NOMO-1 treated with DMSO at 0.1 percent for 48 hours (cell line): ENCODE measurements at regions not wholly inside any gene's neighbourhood (a gene's known extent, or its start where the extent isn't known, plus 50 kb on each side); places are given as distances from the start of the nearest gene placed in this dataset.

Experiments
- DNase-seq: peaks from one replicate; lab custom pipeline; 2025; ENCODE audit not compliant: unreplicated experiment; lab: John Stamatoyannopoulos, UW

DNA sequence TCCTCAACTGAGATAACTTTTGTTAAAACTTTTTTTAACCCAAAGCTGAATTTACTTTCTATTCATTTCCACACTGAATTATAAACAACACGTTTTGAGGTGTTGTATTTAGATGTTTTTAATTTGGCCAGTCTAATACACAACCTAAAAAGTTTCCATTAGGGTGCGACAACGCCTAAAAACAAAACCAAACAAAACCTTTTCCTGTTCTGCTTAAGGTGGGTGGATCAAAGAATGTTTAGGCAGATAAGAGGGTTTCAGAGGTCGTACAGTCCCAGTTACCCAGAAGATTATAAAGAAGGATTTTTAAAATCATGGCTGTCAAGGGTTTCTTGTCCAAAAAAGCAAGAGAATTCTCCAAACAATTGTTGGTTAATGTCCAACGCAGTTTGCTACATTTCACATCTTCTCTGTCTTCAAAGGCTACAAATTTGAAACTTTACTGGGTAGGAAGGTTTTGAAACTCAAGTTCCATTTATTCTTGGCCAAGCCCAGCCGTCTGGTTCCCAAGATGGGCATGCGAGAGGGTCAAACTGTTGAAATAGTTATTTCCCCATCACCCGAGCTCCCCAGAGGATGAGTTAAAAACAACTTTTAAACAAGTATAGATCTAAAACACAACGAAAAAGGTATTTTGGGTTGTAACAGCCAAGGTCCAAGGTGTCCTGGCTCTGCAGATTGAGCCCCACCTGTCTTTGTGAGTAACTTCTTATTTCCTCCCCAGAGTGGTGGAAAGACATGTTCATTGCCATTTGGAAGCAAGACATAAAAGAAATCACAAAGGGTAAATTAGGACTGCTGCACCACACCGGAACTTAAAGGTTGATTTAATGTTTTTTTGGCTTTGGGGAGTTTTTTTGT is 122.8 kb upstream of the MAP3K1 start:
- DNase-seq: peak; percentile 51

- no peak for DNase-seq
Measured at GRCh38 chr5:56688402-56688801, 126.9 kb upstream of the MAP3K1 start.

GRCh38 chr5:56686337-56687195 is 128.8 kb upstream of the MAP3K1 start:
- DNase-seq: peak; percentile 75

DNA sequence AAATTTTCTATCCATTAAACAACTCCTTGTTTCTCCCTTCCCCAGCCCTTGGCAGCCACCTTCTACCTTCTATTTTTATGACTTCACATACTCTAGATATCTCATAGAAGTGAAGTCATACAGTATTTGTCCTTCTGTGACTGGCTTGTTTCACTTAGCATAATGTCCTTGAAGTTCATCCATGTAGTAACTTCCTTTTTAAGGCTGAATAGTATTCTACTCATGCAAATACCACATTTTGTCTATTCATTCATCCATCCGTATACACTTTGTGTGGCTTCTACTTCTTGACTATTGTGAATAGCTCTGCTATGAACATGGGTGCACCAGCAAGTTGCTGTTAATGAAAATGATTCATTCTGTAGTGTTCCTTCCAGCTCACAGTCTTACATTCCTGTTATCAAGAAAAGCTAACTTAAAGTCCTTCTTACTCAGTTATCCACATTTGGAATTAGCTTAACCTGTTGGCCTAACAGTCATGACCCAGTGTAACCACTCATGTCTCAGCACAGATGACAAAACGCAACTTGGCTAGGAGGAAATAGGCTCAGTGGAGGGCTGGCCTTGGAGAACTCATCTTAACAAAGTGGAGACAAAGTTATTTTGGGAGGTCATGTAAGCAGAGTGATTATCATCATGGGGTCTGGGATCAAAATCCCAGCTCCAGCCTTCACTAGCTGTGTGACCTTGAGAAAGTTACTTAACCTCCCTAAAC is 129.7 kb upstream of the MAP3K1 start:
- DNase-seq: no peak

DNA sequence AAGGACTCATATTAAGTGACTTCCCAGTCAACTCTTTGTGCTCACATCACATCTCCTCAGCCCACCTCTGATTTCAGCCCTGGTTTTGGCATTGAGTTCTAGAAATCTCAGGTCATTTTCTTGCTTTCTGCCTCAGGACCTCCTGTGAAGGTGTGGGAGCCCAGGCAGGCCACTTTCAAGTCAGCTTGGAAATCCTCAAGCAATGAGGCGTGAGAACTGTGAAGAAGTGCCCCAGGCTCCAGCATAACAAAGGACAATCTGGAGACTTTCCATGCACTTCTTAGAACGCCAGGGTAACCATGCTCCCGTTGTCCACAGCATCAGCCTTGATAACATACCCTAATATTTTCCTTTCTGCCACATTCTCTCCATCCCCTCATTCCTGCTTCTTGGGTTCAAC is 131.2 kb upstream of the MAP3K1 start:
- DNase-seq: no peak

- DNase-seq: no peak
Measured at GRCh38 chr5:56683733-56684132, 131.6 kb upstream of the MAP3K1 start.

- no peak for DNase-seq
Measured at GRCh38 chr5:56683281-56683680, 132.1 kb upstream of the MAP3K1 start.

DNA sequence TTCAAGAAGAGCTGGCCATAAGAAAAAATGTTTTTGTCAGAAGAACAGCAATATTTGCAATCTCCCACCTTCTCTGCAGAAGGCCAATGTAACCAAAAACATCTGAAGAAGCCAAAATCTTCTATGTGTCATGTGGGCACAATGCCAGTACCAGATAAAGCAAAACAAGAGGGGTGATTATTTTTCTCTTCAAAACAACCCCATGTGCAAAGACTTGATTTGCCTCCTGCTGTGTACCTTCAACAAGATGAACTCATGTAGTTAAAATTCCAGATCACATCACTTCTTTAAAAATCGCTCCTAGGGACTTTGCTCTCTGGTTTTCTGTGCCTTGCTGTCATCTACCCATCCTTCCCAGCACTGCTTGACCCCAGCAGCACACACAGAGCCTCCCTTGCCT is 134.0 kb upstream of the MAP3K1 start:
- no peak for DNase-seq

- DNase-seq: no peak
Measured at GRCh38 chr5:56680731-56681130, 134.6 kb upstream of the MAP3K1 start.

DNA sequence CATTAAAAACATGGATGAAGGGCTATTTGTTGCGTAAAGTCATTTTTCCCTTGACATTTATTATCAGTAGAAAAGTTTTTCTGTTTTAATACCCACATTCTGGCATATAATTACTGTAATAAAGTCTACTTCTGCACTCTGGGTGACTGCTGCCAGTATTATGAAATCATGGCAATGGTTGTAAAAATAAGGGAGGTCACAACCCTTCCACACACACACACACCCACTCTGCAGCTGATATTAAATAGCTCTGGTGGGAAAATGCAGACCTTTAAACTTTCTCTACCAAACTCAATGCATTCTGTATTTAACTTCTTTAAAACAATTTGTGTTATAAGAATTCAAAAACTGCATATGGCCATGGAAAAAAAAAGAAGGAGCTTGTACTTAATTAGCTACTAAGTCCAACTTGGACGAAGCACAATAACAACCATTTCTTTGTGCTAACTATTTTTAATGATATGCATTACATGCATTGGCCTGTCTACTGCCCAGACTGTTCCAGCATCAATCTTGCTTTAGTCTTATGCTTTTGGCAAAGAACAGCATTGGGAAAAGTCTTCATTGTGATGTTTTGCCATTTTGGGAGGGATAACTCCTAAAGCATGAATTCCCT is 137.6 kb upstream of the MAP3K1 start:
- peak; percentile 77 for DNase-seq

GRCh38 chr5:56676091-56676768 is 139.1 kb upstream of the MAP3K1 start:
- DNase-seq: no peak

DNA sequence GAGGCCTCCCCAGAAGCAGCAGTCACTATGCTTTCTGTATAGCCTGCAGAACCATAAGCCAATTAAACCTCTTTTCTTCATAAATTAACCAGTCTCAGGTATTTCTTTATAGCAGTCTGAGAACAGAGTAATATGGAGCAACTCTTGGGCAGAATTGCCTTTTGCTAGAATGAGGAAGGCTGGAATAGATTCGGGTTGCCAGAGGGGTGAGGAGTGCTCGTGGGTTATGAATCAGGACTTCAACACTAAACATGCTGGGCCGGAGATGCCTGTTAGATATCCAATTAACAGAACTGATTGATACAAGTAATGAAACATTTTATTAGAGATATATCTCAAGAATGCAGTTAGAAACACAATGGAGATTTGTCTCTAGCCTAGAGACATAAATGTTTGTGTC is 140.9 kb upstream of the MAP3K1 start:
- peak; percentile 11 for DNase-seq

GRCh38 chr5:56673171-56673570 is 142.2 kb upstream of the MAP3K1 start:
- DNase-seq: peak; percentile 87

DNA sequence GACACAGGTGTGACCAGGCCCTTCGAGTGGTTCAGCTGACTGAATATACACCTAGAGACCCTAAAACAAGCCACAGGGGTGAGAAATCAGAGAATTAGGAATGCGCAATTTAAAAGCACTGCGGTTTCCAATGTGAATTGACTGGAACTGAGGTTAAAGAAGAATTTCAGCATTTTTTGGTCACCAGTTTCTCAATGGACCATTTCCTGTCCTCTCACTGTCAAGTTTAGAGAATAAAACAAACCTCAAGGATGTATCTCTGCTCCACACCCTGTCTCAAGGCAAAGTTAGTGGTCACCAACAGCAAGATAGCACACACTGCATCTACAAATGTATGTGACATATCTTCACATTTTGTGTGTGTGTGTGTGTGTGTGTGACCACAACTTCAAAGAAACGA is 143.8 kb upstream of the MAP3K1 start:
- peak; percentile 84 for DNase-seq

DNA sequence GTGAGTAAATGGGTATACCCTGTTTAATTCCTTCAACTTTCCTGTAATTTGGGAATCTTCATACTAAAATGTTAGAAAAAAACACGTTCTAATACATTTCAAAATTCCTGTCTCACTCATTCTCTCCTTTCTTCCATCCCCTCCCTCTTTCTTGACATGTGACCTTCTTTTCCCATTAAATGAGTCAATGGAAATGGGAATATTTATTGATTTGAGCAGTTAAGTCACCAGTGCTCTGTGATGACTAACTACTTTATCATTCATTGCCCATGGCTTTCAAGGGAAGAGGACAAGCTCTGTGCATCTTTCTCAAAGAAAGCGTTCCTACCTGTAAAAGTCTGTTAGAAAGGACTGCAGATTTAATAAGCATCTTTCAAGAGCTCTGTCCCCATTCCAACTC is 144.4 kb upstream of the MAP3K1 start:
- no peak for DNase-seq

GRCh38 chr5:56669534-56670483 is 145.5 kb upstream of the MAP3K1 start:
- DNase-seq: peak; percentile 98

DNA sequence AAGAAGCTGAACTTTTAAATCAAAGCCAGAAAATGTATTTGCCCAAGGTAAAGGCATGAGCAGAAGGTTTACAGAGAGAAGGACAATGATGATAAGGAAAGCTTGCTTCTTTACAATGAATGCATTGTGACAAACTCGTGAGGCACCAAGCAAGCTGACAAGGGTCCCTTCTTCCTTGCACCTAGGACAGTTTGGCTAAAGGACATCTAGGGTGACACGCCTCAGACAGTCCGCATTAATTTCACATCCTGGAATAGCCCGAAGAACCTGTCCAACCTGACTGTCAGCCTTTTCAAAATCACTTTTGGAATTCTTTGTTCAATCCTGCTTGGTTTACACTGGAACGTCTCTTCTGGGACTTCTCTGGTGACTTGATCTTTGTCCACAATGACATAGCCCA is 146.4 kb upstream of the MAP3K1 start:
- DNase-seq: no peak

GRCh38 chr5:56667692-56668091 is 147.7 kb upstream of the MAP3K1 start:
- DNase-seq: no peak

- DNase-seq: no peak
Measured at GRCh38 chr5:56666901-56667300, 148.4 kb upstream of the MAP3K1 start.
